OCI-LY1 (cell line): ENCODE measurements at regions not wholly inside any gene's neighbourhood (a gene's known extent, or its start where the extent isn't known, plus 50 kb on each side); places are given as distances from the start of the nearest gene placed in this dataset.

ENCODE experiments used
- H2AFZ ChIP-seq: fragments of 200-600 bp; sonication (generic), shearing (Covaris generic); 2 replicates; pipeline ENCODE4 v1.6.0; 2014; ENCODE audit warnings: antibody characterized with exemption, mild to moderate bottlenecking, low read length
- H3F3A ChIP-seq: fragments of 200-600 bp; sonication (generic), shearing (Covaris generic); 2 replicates; pipeline ENCODE4 v1.6.0; 2014; ENCODE audit warnings: mild to moderate bottlenecking, antibody characterized with exemption, low read length, moderate library complexity; ENCODE audit not compliant: insufficient read depth
- H3K27ac ChIP-seq: fragments of 200-600 bp; sonication (generic); 2 replicates; pipeline ENCODE4 v1.5.1; 2014; ENCODE audit warnings: low read length, mixed run types, mild to moderate bottlenecking, low read depth; ENCODE audit not compliant: poor library complexity, severe bottlenecking
- H3K27me3 ChIP-seq: fragments of 200-600 bp; sonication (generic); 2 replicates; pipeline ENCODE4 v1.6.0; 2014; ENCODE audit warnings: antibody characterized with exemption, mild to moderate bottlenecking, low read length, moderate library complexity; ENCODE audit not compliant: insufficient read depth
- H3K36me3 ChIP-seq: fragments of 200-600 bp; sonication (generic); 2 replicates; pipeline ENCODE4 v1.6.1; 2014; ENCODE audit warnings: mild to moderate bottlenecking, antibody characterized with exemption, low read length, moderate library complexity, mixed read lengths; ENCODE audit not compliant: insufficient read depth
- H3K4me1 ChIP-seq: fragments of 200-600 bp; sonication (generic); 2 replicates; pipeline ENCODE4 v1.5.1; 2014; ENCODE audit warnings: mild to moderate bottlenecking, low read length, moderate library complexity; ENCODE audit not compliant: insufficient read depth, severe bottlenecking
- H3K4me2 ChIP-seq: fragments of 200-600 bp; sonication (generic), shearing (Covaris generic); 2 replicates; pipeline ENCODE4 v1.6.1; 2014; ENCODE audit warnings: low read length
- H3K4me3 ChIP-seq: fragments of 200-600 bp; sonication (generic); 2 replicates; pipeline ENCODE4 v1.5.1; 2014; ENCODE audit warnings: low read length, low read depth, mild to moderate bottlenecking, mixed read lengths; ENCODE audit not compliant: poor library complexity, severe bottlenecking
- H3K79me2 ChIP-seq: fragments of 200-600 bp; shearing (Covaris generic); 2 replicates; pipeline ENCODE4 v1.6.1; 2016; ENCODE audit warnings: mixed run types, low read length, mixed read lengths; ENCODE audit not compliant: insufficient read depth
- H3K9ac ChIP-seq: fragments of 200-600 bp; sonication (generic), shearing (Covaris generic); 2 replicates; pipeline ENCODE4 v1.6.1; 2014; ENCODE audit warnings: mild to moderate bottlenecking, low read length, mixed read lengths
- H3K9me2 ChIP-seq: fragments of 200-600 bp; sonication (generic), shearing (Covaris generic); 2 replicates; pipeline ENCODE4 v1.6.1; 2014; ENCODE audit warnings: low read depth, mild to moderate bottlenecking, low read length, mixed read lengths
- H3K9me3 ChIP-seq: fragments of 200-600 bp; shearing (Covaris generic); 2 replicates; pipeline ENCODE4 v1.6.1; 2014; ENCODE audit warnings: low read length, mixed read lengths
- H4K20me1 ChIP-seq: fragments of 200-600 bp; sonication (generic), shearing (Covaris generic); 2 replicates; pipeline ENCODE4 v1.6.0; 2016; ENCODE audit warnings: mild to moderate bottlenecking, low read length; ENCODE audit not compliant: insufficient read depth
- EZH2 ChIP-seq: fragments of 200-600 bp; sonication (generic), shearing (Covaris generic); IDR thresholded peaks from 2 replicates; pipeline ENCODE4 v1.8.0; 2017; ENCODE audit warnings: borderline replicate concordance, mixed run types, mild to moderate bottlenecking, antibody characterized with exemption, low read length, moderate library complexity, mixed read lengths
- TF ChIP-seq, protein P1 (sequence below): fragments of 200-600 bp; sonication (generic), shearing (Covaris generic); IDR thresholded peaks from 2 replicates; pipeline ENCODE4 v1.5.1; 2017; ENCODE audit warnings: mild to moderate bottlenecking, antibody characterized with exemption, low read length, moderate library complexity, mixed read lengths

GRCh38 chr9:73053543-73053942, 98.1 kb upstream of the ANXA1 start:
- no peaks in the 10 kb centered on the region for H3K9me3 ChIP-seq
- H3K79me2 ChIP-seq, result no peaks in the 10 kb centered on the region
- no peaks in the 10 kb centered on the region for H4K20me1 ChIP-seq
- H3K4me2 ChIP-seq, result no peak overlapping the region
- H2AFZ ChIP-seq, result no peak overlapping the region
- no peaks in the 10 kb centered on the region for H3K4me1 ChIP-seq
- H3K27me3 ChIP-seq, result no peaks in the 10 kb centered on the region
- no peak overlapping the region for H3K4me3 ChIP-seq
- no peak for TF ChIP-seq EZH2
- TF ChIP-seq, protein P1, sequence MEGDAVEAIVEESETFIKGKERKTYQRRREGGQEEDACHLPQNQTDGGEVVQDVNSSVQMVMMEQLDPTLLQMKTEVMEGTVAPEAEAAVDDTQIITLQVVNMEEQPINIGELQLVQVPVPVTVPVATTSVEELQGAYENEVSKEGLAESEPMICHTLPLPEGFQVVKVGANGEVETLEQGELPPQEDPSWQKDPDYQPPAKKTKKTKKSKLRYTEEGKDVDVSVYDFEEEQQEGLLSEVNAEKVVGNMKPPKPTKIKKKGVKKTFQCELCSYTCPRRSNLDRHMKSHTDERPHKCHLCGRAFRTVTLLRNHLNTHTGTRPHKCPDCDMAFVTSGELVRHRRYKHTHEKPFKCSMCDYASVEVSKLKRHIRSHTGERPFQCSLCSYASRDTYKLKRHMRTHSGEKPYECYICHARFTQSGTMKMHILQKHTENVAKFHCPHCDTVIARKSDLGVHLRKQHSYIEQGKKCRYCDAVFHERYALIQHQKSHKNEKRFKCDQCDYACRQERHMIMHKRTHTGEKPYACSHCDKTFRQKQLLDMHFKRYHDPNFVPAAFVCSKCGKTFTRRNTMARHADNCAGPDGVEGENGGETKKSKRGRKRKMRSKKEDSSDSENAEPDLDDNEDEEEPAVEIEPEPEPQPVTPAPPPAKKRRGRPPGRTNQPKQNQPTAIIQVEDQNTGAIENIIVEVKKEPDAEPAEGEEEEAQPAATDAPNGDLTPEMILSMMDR, result no peak
- no peak overlapping the region for H3K9ac ChIP-seq
- H3K27ac ChIP-seq, result no peak overlapping the region
- no peaks in the 10 kb centered on the region for H3K36me3 ChIP-seq
- no peaks in the 10 kb centered on the region for H3F3A ChIP-seq
- no peaks in the 10 kb centered on the region for H3K9me2 ChIP-seq

DNA sequence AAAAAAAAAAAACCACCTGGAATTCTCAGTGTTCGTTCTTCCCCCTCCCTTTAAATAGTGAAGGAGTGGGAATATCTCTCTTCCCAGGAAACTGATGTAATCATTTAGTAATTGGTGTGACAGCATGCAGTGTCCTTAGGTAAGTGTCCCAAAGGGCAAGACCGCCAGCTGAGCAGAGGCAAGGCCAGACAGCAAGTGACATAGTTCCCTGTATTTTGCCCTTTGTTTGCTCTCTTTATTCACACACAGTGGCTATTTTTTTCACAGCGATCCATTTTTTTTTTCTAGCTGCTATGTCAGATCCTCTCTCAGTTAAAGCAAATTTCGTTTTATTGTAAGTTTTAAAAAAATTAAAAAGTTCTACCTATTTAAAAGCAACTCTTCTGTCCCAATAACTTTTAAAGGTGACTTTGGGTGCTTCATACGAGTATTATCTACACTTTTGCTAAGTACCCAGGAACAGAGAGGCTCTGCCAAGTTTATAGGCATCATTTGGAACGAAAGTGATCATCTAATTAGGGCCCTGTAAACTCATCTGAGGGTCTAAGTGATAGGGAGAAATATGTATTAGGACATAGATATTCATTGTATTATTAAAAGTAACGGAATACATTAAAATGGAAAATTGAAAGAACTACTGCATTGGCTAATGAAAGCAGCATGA, 98.2 kb upstream of the ALDH1A1 start:
- Histone ChIP-seq H3K36me3 (no peaks in the 10 kb centered on the region), H2AFZ (no peak overlapping the region), H3K9me3 (no peaks in the 10 kb centered on the region), H3K9me2 (no peaks in the 10 kb centered on the region), H3K4me3 (no peak overlapping the region), H3K4me1 (no peaks in the 10 kb centered on the region), H3K4me2 (no peak overlapping the region), H3K9ac (no peak overlapping the region), H3K27me3 (no peaks in the 10 kb centered on the region), H3K27ac (no peak overlapping the region), H3F3A (no peaks in the 10 kb centered on the region), H3K79me2 (no peaks in the 10 kb centered on the region), H4K20me1 (no peaks in the 10 kb centered on the region)
- no peak for TF ChIP-seq EZH2
- TF ChIP-seq, protein P1, result no peak

- no peak overlapping the region for H3K4me2 ChIP-seq
- no peak overlapping the region for H3K9ac ChIP-seq
- no peaks in the 10 kb centered on the region for H3K9me2 ChIP-seq
- TF ChIP-seq, protein P1, result no peak
- no peak for TF ChIP-seq EZH2
- no peak overlapping the region for H3K27ac ChIP-seq
- H2AFZ ChIP-seq, result no peak overlapping the region
- H3K27me3 ChIP-seq, result no peaks in the 10 kb centered on the region
- H4K20me1 ChIP-seq, result no peaks in the 10 kb centered on the region
- H3K4me3 ChIP-seq, result no peak overlapping the region
- H3K9me3 ChIP-seq, result no peaks in the 10 kb centered on the region
- no peaks in the 10 kb centered on the region for H3K79me2 ChIP-seq
- H3F3A ChIP-seq, result no peaks in the 10 kb centered on the region
- no peaks in the 10 kb centered on the region for H3K36me3 ChIP-seq
- H3K4me1 ChIP-seq, result no peaks in the 10 kb centered on the region
Observed at GRCh38 chr9:73050065-73050816, 97.4 kb upstream of the ALDH1A1 start.
